Transverse colon (tissue), 4 donors: ENCODE measurements at regions not wholly inside any gene's neighbourhood (a gene's known extent, or its start where the extent isn't known, plus 50 kb on each side); places are given as distances from the start of the nearest gene placed in this dataset.

Experiments
- DNase-seq: peaks from one replicate; pipeline ENCODE4 v3.0.0-alpha.2; 2019
- H3K27ac ChIP-seq, 4 donors: fragments of 200-600 bp; sonication (generic); 2 replicates each; pipeline ENCODE4 v1.5.1; 2016 to 2018; ENCODE audit warnings: inconsistent platforms in 4 of 4
- H3K27me3 ChIP-seq: fragments of 200-600 bp; sonication (generic); 2 replicates; pipeline ENCODE4 v1.5.1; 2017; ENCODE audit warnings: inconsistent platforms
- H3K36me3 ChIP-seq, 4 donors: fragments of 200-600 bp; sonication (generic); 2 replicates each; pipeline ENCODE4 v1.5.1; 2017 to 2019; ENCODE audit warnings: inconsistent platforms in 4 of 4
- H3K4me1 ChIP-seq, 4 donors: fragments of 200-600 bp; sonication (generic); 2 replicates each; pipeline ENCODE4 v1.5.1; 2017 to 2020; ENCODE audit warnings: inconsistent platforms in 4 of 4
- H3K4me3 ChIP-seq, 4 donors: fragments of 200-600 bp; sonication (generic); 1 replicate in 1 of 4; 2 replicates in 3 of 4; pipeline versions ENCODE4 v1.5.1 to v1.6.1; 2017 to 2019; ENCODE audit warnings: inconsistent platforms in 4 of 4
- H3K9me3 ChIP-seq, 2 donors: fragments of 200-600 bp; sonication (generic); 2 replicates each; pipeline ENCODE4 v1.5.1; 2017 to 2019; ENCODE audit warnings: inconsistent platforms in 2 of 2
- CTCF ChIP-seq, 5 experiments: fragments of 200-600 bp in 3 of 5; fragments of 450-650 bp in 2 of 5; sonication (generic) in 3 of 5; IDR thresholded peaks; 1 replicate in 2 of 5; 2 replicates in 3 of 5; pipeline ENCODE4 v1.5.1; 2016 to 2017; ENCODE audit warnings: antibody characterized with exemption in 5 of 5, inconsistent platforms in 3 of 5, mild to moderate bottlenecking in 2 of 5, moderate library complexity in 1 of 5
- EP300 ChIP-seq: sonication (generic); formaldehyde crosslinking; IDR thresholded peaks from one replicate; pipeline ENCODE4 v1.6.1; 2017; ENCODE audit warnings: antibody characterized with exemption, low read depth
- POLR2A ChIP-seq: fragments of 450-650 bp; IDR thresholded peaks from one replicate; pipeline ENCODE4 v1.6.1; 2016; ENCODE audit warnings: antibody characterized with exemption, mild to moderate bottlenecking, moderate library complexity
- POLR2AphosphoS5 ChIP-seq, 3 donors: sonication (generic); formaldehyde crosslinking; IDR thresholded peaks; one replicate each; pipeline ENCODE4 v1.6.1; 2016; ENCODE audit warnings: antibody characterized with exemption in 3 of 3
- WGBS, 2 donors: methylation state at CpG; one replicate each; pipeline ENCODE4 v1.1.5; 2018; ENCODE audit warnings: low coverage in 1 of 2; 5-methylcytosine and 5-hydroxymethylcytosine counted together
- in situ Hi-C, 4 donors: fragments of 200-750 bp; cut with MboI; loops; one replicate each; pipeline versions ENCODE4 v1.15.0 to v1.15.1; 2017; ENCODE audit warnings: low sequenced_read_pairs in 3 of 4, low pct_ligation_motif_present in 1 of 4, low pct_unique_long_range_greater_than_20kb in 1 of 4
- intact Hi-C: fragments of 100-400 bp; cut with DNase I; formaldehyde crosslinking; loops from one replicate; pipeline ENCODE4 v1.15.1; 2023; ENCODE audit warnings: low total_unique reads

GRCh38 chr5:155871623-155872022 is 455.3 kb upstream of the SGCD start:
- Histone ChIP-seq H3K9me3 (no peaks in the 10 kb centered on the region), H3K36me3 (no peaks in the 10 kb centered on the region), H3K4me1 (no peaks in the 10 kb centered on the region), H3K27ac (no peak overlapping the region), H3K4me3 (no peak overlapping the region), H3K27me3 (no peaks in the 10 kb centered on the region)
- intact Hi-C loops (no loop called here), in situ Hi-C loops (no loop called here)
- TF ChIP-seq POLR2AphosphoS5 (IDR thresholded peaks at IDR 0.05) (no peak), EP300 (no peak)
- DNase-seq: no peak
- WGBS, 2 donors: 40 to 43% methylated on average over 2 of the region's 2 CpGs

- Histone ChIP-seq H3K27ac (no peak overlapping the region), H3K36me3 (no peaks in the 10 kb centered on the region), H3K4me3 (no peak overlapping the region), H3K9me3 (no peaks in the 10 kb centered on the region), H3K27me3 (no peaks in the 10 kb centered on the region), H3K4me1 (no peaks in the 10 kb centered on the region)
- DNase-seq: no peak
- WGBS, 2 donors: 54 to 56% methylated on average over 4 of the region's 4 CpGs
- intact Hi-C loops (no loop called here), in situ Hi-C loops (no loop called here)
- TF ChIP-seq POLR2AphosphoS5 (IDR thresholded peaks at IDR 0.05) (no peak), POLR2A (no peak), EP300 (no peak), CTCF (IDR thresholded peaks at IDR 0.05) (no peak)
These were observed 454.2 kb upstream of the SGCD start for GRCh38 chr5:155872629-155873220.

- intact Hi-C loops: no loop called here
- no peaks in the 10 kb centered on the region for H3K4me1 ChIP-seq
- no peaks in the 10 kb centered on the region for H3K9me3 ChIP-seq
- H3K36me3 ChIP-seq: no peaks in the 10 kb centered on the region
- no peak for DNase-seq
- 78 to 79% methylated on average over 6 of the region's 6 CpGs for WGBS, 2 donors
- H3K27ac ChIP-seq: no peak overlapping the region
- no peak overlapping the region for H3K4me3 ChIP-seq
- in situ Hi-C loops: no loop called here
- H3K27me3 ChIP-seq: no peaks in the 10 kb centered on the region
- TF ChIP-seq POLR2AphosphoS5 (IDR thresholded peaks at IDR 0.05): no peak
- TF ChIP-seq CTCF (IDR thresholded peaks at IDR 0.05): no peak
- no peak for TF ChIP-seq POLR2A
- no peak for TF ChIP-seq EP300
These were observed 447.9 kb upstream of the SGCD start for GRCh38 chr5:155878991-155879575.

GRCh38 chr5:155884041-155884440 is 442.9 kb upstream of the SGCD start:
- TF ChIP-seq POLR2A: no peak
- no peak for TF ChIP-seq CTCF (IDR thresholded peaks at IDR 0.05)
- TF ChIP-seq POLR2AphosphoS5 (IDR thresholded peaks at IDR 0.05): no peak
- no peak for TF ChIP-seq EP300
- Histone ChIP-seq H3K9me3 (no peaks in the 10 kb centered on the region), H3K36me3 (no peaks in the 10 kb centered on the region), H3K27me3 (no peaks in the 10 kb centered on the region), H3K27ac (no peak overlapping the region), H3K4me3 (no peak overlapping the region), H3K4me1 (no peaks in the 10 kb centered on the region)
- in situ Hi-C loops (no loop called here), intact Hi-C loops (no loop called here)
- 35 to 36% methylated on average over 6 of the region's 6 CpGs for WGBS, 2 donors
- DNase-seq: no peak

GRCh38 chr5:155885199-155885598 is 441.8 kb upstream of the SGCD start:
- whole genome bisulfite sequencing, 2 donors: 56% methylated on average over 1 of the region's 1 CpG; no CpG with 5 or more reads in 1 of the 2 donors
- no peak for DNase-seq
- Histone ChIP-seq H3K9me3 (no peaks in the 10 kb centered on the region), H3K27me3 (no peaks in the 10 kb centered on the region), H3K36me3 (no peaks in the 10 kb centered on the region), H3K4me3 (no peak overlapping the region), H3K4me1 (no peaks in the 10 kb centered on the region), H3K27ac (no peak overlapping the region)
- intact Hi-C loops: no loop called here
- TF ChIP-seq CTCF (IDR thresholded peaks at IDR 0.05): no peak
- TF ChIP-seq EP300: no peak
- no peak for TF ChIP-seq POLR2A
- TF ChIP-seq POLR2AphosphoS5 (IDR thresholded peaks at IDR 0.05): no peak
- in situ Hi-C loops: no loop called here
